Keratinocyte (primary cell): ENCODE measurements at regions not wholly inside any gene's neighbourhood (a gene's known extent, or its start where the extent isn't known, plus 50 kb on each side); places are given as distances from the start of the nearest gene placed in this dataset.
A peak's percentile ranks its signal among the peaks of the same experiment; 100 is the strongest.

ENCODE experiments used
- DNase-seq: peaks from one replicate; pipeline ENCODE4 v3.0.0-alpha.2; 2011; ENCODE audit warnings: low read depth, missing footprints, low spot score
- FAIRE-seq: peaks from 2 replicates; lab custom pipeline; 2011; peaks lifted over from hg19 to GRCh38; lab: Jason Lieb, UNC
- H2AFZ ChIP-seq: 2 replicates; pipeline ENCODE4 v1.6.0; 2012; ENCODE audit warnings: low read length, control low read depth, inconsistent platforms; ENCODE audit not compliant: control insufficient read depth
- H3K27ac ChIP-seq: 2 replicates; pipeline ENCODE4 v1.5.1; 2011; ENCODE audit warnings: low read length; ENCODE audit not compliant: control insufficient read depth, insufficient read depth
- H3K27me3 ChIP-seq: 3 replicates; pipeline ENCODE4 v1.6.0; 2011; ENCODE audit warnings: low read length; ENCODE audit not compliant: control insufficient read depth, insufficient read depth; ENCODE audit errors: extremely low read depth
- H3K36me3 ChIP-seq, 2 experiments: 2 replicates in 1 of 2; 3 replicates in 1 of 2; pipeline ENCODE4 v1.5.1; 2011; ENCODE audit warnings: low read length in 2 of 2, mild to moderate bottlenecking in 1 of 2; ENCODE audit not compliant: control insufficient read depth in 2 of 2, insufficient read depth in 2 of 2; ENCODE audit errors: extremely low read depth in 1 of 2
- H3K4me1 ChIP-seq: 3 replicates; pipeline ENCODE4 v1.5.1; 2011; ENCODE audit warnings: low read length; ENCODE audit not compliant: control insufficient read depth, insufficient read depth; ENCODE audit errors: extremely low read depth
- H3K4me2 ChIP-seq: 3 replicates; pipeline ENCODE4 v1.6.0; 2011; ENCODE audit warnings: low read depth, low read length; ENCODE audit not compliant: control insufficient read depth, insufficient read depth; ENCODE audit errors: extremely low read depth
- H3K4me3 ChIP-seq, 3 experiments: fragments of 200-600 bp in 1 of 3; sonication (generic) in 1 of 3; 2 replicates in 2 of 3; 3 replicates in 1 of 3; pipeline ENCODE4 v1.5.1; 2011 to 2016; ENCODE audit warnings: low read length in 3 of 3, mild to moderate bottlenecking in 3 of 3, control low read depth in 2 of 3, inconsistent platforms in 1 of 3, low read depth in 1 of 3, mixed read lengths in 1 of 3, mixed run types in 1 of 3, moderate library complexity in 1 of 3; ENCODE audit not compliant: control insufficient read depth in 2 of 3, insufficient read depth in 2 of 3; ENCODE audit errors: extremely low read depth in 1 of 3
- H3K79me2 ChIP-seq: 2 replicates; pipeline ENCODE4 v1.6.0; 2012; ENCODE audit warnings: low read length; ENCODE audit not compliant: control insufficient read depth, insufficient read depth
- H3K9ac ChIP-seq: 3 replicates; pipeline ENCODE4 v1.6.0; 2011; ENCODE audit warnings: low read length; ENCODE audit not compliant: control insufficient read depth, insufficient read depth; ENCODE audit errors: extremely low read depth
- H3K9me1 ChIP-seq: 3 replicates; pipeline ENCODE4 v1.6.0; 2011; ENCODE audit warnings: low read length; ENCODE audit not compliant: control insufficient read depth, insufficient read depth; ENCODE audit errors: extremely low read depth
- H3K9me3 ChIP-seq: 2 replicates; pipeline ENCODE4 v1.5.1; 2012; ENCODE audit warnings: low read depth, low read length; ENCODE audit not compliant: control insufficient read depth
- H4K20me1 ChIP-seq: 3 replicates; pipeline ENCODE4 v1.6.0; 2011; ENCODE audit warnings: low read length; ENCODE audit not compliant: control insufficient read depth, insufficient read depth; ENCODE audit errors: extremely low read depth
- CTCF ChIP-seq, 3 experiments: IDR thresholded peaks in 1 of 3; conservative IDR thresholded peaks in 1 of 3; optimal IDR thresholded peaks in 1 of 3; 2 replicates in 2 of 3; 3 replicates in 1 of 3; pipeline versions ENCODE3 to v1.5.1; 2011; ENCODE audit warnings: low read length in 3 of 3, mild to moderate bottlenecking in 3 of 3, moderate library complexity in 2 of 3, control low read depth in 1 of 3, inconsistent platforms in 1 of 3; ENCODE audit not compliant: insufficient read depth in 2 of 3; ENCODE audit errors: extremely low read depth in 1 of 3
- EZH2 ChIP-seq: IDR thresholded peaks from one replicate; pipeline ENCODE4 v1.6.1; 2012; ENCODE audit warnings: inconsistent platforms, mild to moderate bottlenecking, low read length, moderate library complexity
- dilution Hi-C: fragments of 300-500 bp; cut with MboI; formaldehyde crosslinking; loops from one replicate; pipeline ENCODE4 v1.7.0; 2020; ENCODE audit warnings: low sequenced_read_pairs; ENCODE audit not compliant: extremely low pct_ligation_motif_present

- no peak overlapping the region for H3K9ac ChIP-seq
- H3K27me3 ChIP-seq, result no peaks in the 10 kb centered on the region
- H4K20me1 ChIP-seq, result no peaks in the 10 kb centered on the region
- FAIRE-seq, result peak; percentile 70
- no peaks in the 10 kb centered on the region for H3K36me3 ChIP-seq
- no peak for TF ChIP-seq CTCF (optimal IDR thresholded peaks at IDR 0.05 in 1 of 3, IDR thresholded peaks at IDR 0.05 in 1 of 3, conservative IDR thresholded peaks at IDR 0.05 in 1 of 3; ENCODE audit: extremely low read depth in 1 of 3, insufficient read depth in 2 of 3, low read length in 3 of 3)
- no peak for TF ChIP-seq EZH2
- H3K4me2 ChIP-seq, result no peak overlapping the region
- no peak for DNase-seq
- dilution Hi-C loops, result no loop called here
- no peaks in the 10 kb centered on the region for H3K9me3 ChIP-seq
- H3K4me3 ChIP-seq, result no peak overlapping the region
- H3K79me2 ChIP-seq, result no peaks in the 10 kb centered on the region
- H2AFZ ChIP-seq, result no peak overlapping the region
- peaks cover 25% of the 10 kb centered on the region for H3K4me1 ChIP-seq
- no peak overlapping the region for H3K27ac ChIP-seq
- no peaks in the 10 kb centered on the region for H3K9me1 ChIP-seq
Measured at GRCh38 chr20:4516876-4517275, 169.4 kb upstream of the PRNP start.

- peak overlapping the region; percentile 22 for H3K27ac ChIP-seq
- H3K9me1 ChIP-seq, result no peaks in the 10 kb centered on the region
- FAIRE-seq, result peak; percentile 67
- H3K27me3 ChIP-seq, result no peaks in the 10 kb centered on the region
- TF ChIP-seq EZH2, result no peak
- TF ChIP-seq CTCF (optimal IDR thresholded peaks at IDR 0.05 in 1 of 3, IDR thresholded peaks at IDR 0.05 in 1 of 3, conservative IDR thresholded peaks at IDR 0.05 in 1 of 3; ENCODE audit: extremely low read depth in 1 of 3, insufficient read depth in 2 of 3, low read length in 3 of 3), result no peak
- no peak overlapping the region for H3K9ac ChIP-seq
- H3K9me3 ChIP-seq, result no peaks in the 10 kb centered on the region
- H2AFZ ChIP-seq, result no peak overlapping the region
- H3K4me1 ChIP-seq, result peaks cover 29% of the 10 kb centered on the region
- no peak for DNase-seq
- no peaks in the 10 kb centered on the region for H4K20me1 ChIP-seq
- H3K79me2 ChIP-seq, result no peaks in the 10 kb centered on the region
- peak overlapping the region; percentile 60 for H3K4me2 ChIP-seq
- no peak overlapping the region for H3K4me3 ChIP-seq
- H3K36me3 ChIP-seq, result no peaks in the 10 kb centered on the region
- dilution Hi-C loops, result no loop called here
Measured at GRCh38 chr20:4513720-4514119, 172.5 kb upstream of the PRNP start.
